Nephron (organoid): ENCODE measurements at regions not wholly inside any gene's neighbourhood (a gene's known extent, or its start where the extent isn't known, plus 50 kb on each side); places are given as distances from the start of the nearest gene placed in this dataset.
"Not testable (repeated sequence)": the region's sequence is repeated elsewhere in the genome, so short reads cannot be mapped to it uniquely, and the experiment has no call there.

Experiments
- H3K27ac Mint-ChIP-seq, 3 experiments: 2 replicates each; pipeline ENCODE4 v1.8.0; 2020; ENCODE audit warnings: mixed read lengths in 3 of 3, mild to moderate bottlenecking in 2 of 3, moderate library complexity in 1 of 3
- H3K27me3 Mint-ChIP-seq: 2 replicates; pipeline ENCODE4 v1.8.0; 2021; ENCODE audit warnings: low read depth, mild to moderate bottlenecking, moderate library complexity, mixed read lengths
- H3K36me3 Mint-ChIP-seq: 2 replicates; pipeline ENCODE4 v1.8.0; 2020; ENCODE audit warnings: low read depth, mixed read lengths
- H3K4me1 Mint-ChIP-seq: 2 replicates; pipeline ENCODE4 v1.8.0; 2020; ENCODE audit warnings: mixed read lengths
- H3K4me3 Mint-ChIP-seq, 3 experiments: 2 replicates each; pipeline ENCODE4 v1.8.0; 2020; ENCODE audit warnings: mild to moderate bottlenecking in 3 of 3, mixed read lengths in 3 of 3, moderate library complexity in 2 of 3
- H3K9me3 Mint-ChIP-seq: 2 replicates; pipeline ENCODE4 v1.8.0; 2020; ENCODE audit warnings: mixed read lengths
- TF ChIP-seq, protein P1 (sequence below), 3 experiments: fragments of 200-600 bp; sonication (generic); IDR thresholded peaks; one replicate each; pipeline ENCODE4 v1.5.0; 2021; ENCODE audit warnings: antibody characterized with exemption in 3 of 3; ENCODE audit not compliant: unreplicated experiment in 3 of 3

DNA sequence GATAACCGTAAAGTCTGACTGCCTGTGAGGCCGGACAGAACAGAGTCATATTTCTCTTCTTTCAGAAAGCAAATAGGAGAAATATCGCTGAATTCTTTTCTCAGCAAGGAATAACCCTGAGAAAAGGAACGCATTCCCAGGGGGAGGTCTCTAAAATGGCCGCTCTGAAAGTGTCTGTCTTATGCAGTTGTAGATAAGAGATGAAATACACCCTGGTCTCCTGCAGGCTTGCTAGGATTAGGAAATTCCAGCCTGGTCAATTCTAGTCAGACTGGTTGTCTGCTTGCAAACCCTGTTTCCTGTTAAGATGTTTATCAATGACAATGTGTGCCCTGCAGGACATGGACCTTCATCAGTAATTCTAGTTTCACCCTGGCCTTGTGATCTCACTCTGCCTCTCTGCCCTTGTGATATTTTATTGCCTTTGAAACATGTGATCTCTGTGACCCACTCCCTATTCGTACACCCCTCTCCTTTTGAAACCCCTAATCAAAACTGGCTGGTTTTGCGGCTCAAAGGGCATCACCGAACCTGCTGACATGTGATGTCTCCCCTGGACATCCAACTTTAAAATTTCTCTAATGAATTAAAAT, 934.8 kb upstream of the SPRY2 start:
- TF ChIP-seq, protein P1, sequence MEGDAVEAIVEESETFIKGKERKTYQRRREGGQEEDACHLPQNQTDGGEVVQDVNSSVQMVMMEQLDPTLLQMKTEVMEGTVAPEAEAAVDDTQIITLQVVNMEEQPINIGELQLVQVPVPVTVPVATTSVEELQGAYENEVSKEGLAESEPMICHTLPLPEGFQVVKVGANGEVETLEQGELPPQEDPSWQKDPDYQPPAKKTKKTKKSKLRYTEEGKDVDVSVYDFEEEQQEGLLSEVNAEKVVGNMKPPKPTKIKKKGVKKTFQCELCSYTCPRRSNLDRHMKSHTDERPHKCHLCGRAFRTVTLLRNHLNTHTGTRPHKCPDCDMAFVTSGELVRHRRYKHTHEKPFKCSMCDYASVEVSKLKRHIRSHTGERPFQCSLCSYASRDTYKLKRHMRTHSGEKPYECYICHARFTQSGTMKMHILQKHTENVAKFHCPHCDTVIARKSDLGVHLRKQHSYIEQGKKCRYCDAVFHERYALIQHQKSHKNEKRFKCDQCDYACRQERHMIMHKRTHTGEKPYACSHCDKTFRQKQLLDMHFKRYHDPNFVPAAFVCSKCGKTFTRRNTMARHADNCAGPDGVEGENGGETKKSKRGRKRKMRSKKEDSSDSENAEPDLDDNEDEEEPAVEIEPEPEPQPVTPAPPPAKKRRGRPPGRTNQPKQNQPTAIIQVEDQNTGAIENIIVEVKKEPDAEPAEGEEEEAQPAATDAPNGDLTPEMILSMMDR (IDR thresholded peaks at IDR 0.05; ENCODE audit: unreplicated experiment in 3 of 3): no peak
- Mint-ChIP-seq H3K9me3 (peaks cover 27% of the 10 kb centered on the region), H3K36me3 (no peaks in the 10 kb centered on the region), H3K4me3 (no peak overlapping the region), H3K27me3 (no peaks in the 10 kb centered on the region), H3K4me1 (no peaks in the 10 kb centered on the region), H3K27ac (no peak overlapping the region)

DNA sequence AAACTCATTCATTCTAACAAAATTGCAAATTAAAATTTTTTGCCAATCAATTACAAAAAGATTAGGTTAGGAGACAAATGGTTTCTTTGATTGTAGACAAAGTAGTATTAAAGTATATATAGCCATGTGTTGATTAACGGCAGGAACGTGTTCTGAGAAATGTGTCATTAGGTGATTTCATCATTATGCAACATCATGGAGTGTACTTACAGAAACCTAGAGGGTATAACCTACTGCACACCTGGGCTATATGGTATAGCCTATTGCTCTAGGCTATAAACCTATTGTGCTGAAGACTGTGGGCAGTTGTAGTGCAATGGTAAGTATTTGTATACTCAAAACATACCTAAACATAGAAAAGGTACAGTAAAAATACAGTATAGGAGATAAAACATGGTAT, 906.8 kb upstream of the SPRY2 start:
- Mint-ChIP-seq H3K27me3 (no peaks in the 10 kb centered on the region), H3K4me3 (no peak overlapping the region), H3K4me1 (no peaks in the 10 kb centered on the region), H3K36me3 (no peaks in the 10 kb centered on the region), H3K27ac (no peak overlapping the region), H3K9me3 (no peaks in the 10 kb centered on the region)
- TF ChIP-seq, protein P1 (IDR thresholded peaks at IDR 0.05; ENCODE audit: unreplicated experiment in 3 of 3): no peak

DNA sequence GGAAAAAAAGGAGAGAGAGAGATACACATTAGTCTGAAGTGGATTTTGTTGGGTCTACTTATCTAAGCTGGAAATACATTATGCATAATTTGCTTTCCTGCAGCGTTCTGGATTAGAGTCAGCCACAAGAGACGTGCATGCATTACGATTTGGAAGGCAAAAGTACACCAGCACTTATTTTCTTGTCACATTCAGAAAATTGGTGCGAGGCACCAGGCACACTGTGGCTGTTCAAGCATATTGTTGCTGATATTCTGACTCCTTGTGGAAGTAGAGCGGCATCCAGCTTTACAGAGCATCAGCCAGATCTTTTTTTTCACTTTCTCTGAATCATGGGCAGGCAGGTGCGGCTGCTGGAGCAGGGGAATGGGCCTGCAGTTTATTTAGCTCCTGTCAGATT, 905.6 kb upstream of the SPRY2 start:
- H3K4me1 Mint-ChIP-seq: no peaks in the 10 kb centered on the region
- no peaks in the 10 kb centered on the region for H3K9me3 Mint-ChIP-seq
- H3K36me3 Mint-ChIP-seq: no peaks in the 10 kb centered on the region
- no peaks in the 10 kb centered on the region for H3K27me3 Mint-ChIP-seq
- no peak overlapping the region for H3K27ac Mint-ChIP-seq
- H3K4me3 Mint-ChIP-seq: no peak overlapping the region
- TF ChIP-seq, protein P1 (IDR thresholded peaks at IDR 0.05; ENCODE audit: unreplicated experiment in 3 of 3): no peak

DNA sequence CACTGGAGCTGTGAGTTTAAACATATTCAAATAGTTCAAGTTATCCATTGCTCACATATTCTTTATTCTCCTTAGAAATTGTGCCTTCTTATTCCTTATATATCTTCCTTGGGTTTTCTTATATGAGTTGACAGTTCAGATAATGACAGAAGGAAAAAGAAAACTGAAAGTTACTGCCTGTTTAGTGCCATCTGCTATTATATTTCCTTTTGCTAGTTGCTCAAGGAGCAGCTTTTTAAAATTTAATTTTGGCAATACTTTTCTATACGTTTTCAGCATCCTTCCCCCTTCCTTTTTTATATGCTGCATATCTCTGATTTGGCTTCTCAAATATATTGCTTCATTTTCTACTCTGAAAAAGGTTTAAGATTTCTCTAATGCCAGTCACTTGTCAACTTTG, 903.1 kb upstream of the SPRY2 start:
- TF ChIP-seq, protein P1 (IDR thresholded peaks at IDR 0.05; ENCODE audit: unreplicated experiment in 3 of 3): no peak
- Mint-ChIP-seq H3K27me3 (no peaks in the 10 kb centered on the region), H3K4me3 (no peak overlapping the region), H3K36me3 (no peaks in the 10 kb centered on the region), H3K4me1 (no peaks in the 10 kb centered on the region), H3K27ac (no peak overlapping the region), H3K9me3 (no peaks in the 10 kb centered on the region)

DNA sequence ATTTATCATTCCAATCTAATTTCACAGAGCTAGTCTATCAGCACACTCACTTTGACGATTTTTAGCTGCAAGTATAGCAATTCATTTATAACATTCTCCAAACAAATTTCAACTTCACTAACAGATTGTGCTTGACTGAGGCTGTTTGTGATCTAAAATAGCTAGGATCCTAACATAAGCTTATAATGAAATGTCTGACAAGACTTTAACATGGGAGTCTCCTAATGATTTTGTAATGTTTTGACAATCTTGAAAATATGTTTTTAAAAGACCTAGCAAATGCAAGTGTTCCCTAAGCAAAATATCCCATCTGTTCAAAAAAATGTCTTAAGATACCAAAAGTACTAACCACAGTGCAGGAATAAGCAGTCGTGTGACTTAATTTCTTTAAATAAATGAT, 889.5 kb upstream of the SPRY2 start:
- TF ChIP-seq, protein P1 (IDR thresholded peaks at IDR 0.05; ENCODE audit: unreplicated experiment in 3 of 3): no peak
- no peaks in the 10 kb centered on the region for H3K4me1 Mint-ChIP-seq
- H3K9me3 Mint-ChIP-seq: no peaks in the 10 kb centered on the region
- no peak overlapping the region for H3K27ac Mint-ChIP-seq
- H3K36me3 Mint-ChIP-seq: no peaks in the 10 kb centered on the region
- no peaks in the 10 kb centered on the region for H3K27me3 Mint-ChIP-seq
- H3K4me3 Mint-ChIP-seq: no peak overlapping the region

DNA sequence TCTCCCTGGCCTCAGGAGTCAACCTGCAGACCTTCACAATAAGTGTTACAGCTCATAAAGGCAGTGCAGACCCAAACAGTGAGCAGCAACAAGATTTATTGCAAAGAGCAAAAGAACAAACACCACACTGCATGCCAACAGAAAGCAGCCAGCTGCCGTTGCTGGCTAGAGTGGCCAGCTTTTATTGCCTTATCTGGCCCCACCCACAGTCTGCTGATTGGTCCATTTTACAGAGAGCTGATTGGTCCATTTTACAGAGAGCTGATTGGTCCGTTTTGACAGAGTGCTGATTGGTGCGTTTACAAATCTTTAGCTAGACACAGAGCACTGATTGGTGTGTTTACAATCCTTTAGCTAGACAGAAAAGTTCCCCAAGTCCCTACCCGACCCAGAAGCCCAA, 885.9 kb upstream of the SPRY2 start:
- not testable (repeated sequence) for H3K4me1 Mint-ChIP-seq, H3K36me3 Mint-ChIP-seq, H3K4me3 Mint-ChIP-seq, H3K9me3 Mint-ChIP-seq, H3K27me3 Mint-ChIP-seq, H3K27ac Mint-ChIP-seq
